ENCODE measurements at regions not wholly inside any gene's neighbourhood (a gene's known extent, or its start where the extent isn't known, plus 50 kb on each side); places are given as distances from the start of the nearest gene placed in this dataset.
"Not testable (repeated sequence)": the region's sequence is repeated elsewhere in the genome, so short reads cannot be mapped to it uniquely, and the experiment has no call there.

- ChIA-PET POLR2A (no interaction called here), CTCF (no interaction called here)
- no peak overlapping the region for H3K4me3 ChIP-seq (ENCODE audit: low read depth, low read length)
- DNase-seq (ENCODE audit: low read depth, low spot score) = no peak
- TF ChIP-seq CTCF (IDR thresholded peaks at IDR 0.05; ENCODE audit: insufficient read depth, low read length, missing control alignments) = no peak
Observed at GRCh38 chr21:32073593-32073992, 200.8 kb downstream of the HUNK start.

- DNase-seq (ENCODE audit: low read depth, low spot score) = no peak
- H3K4me3 ChIP-seq (ENCODE audit: low read depth, low read length) = no peak overlapping the region
- TF ChIP-seq CTCF (IDR thresholded peaks at IDR 0.05; ENCODE audit: insufficient read depth, low read length, missing control alignments) = no peak
- POLR2A ChIA-PET = no interaction called here
- CTCF ChIA-PET = no interaction called here
Observed at GRCh38 chr21:32073190-32073589, 200.4 kb downstream of the HUNK start.

GRCh38 chr21:32071620-32072019 lies 198.8 kb downstream of the HUNK start:
- H3K4me3 ChIP-seq (ENCODE audit: low read depth, low read length); DNase-seq (ENCODE audit: low read depth, low spot score); POLR2A ChIA-PET; CTCF ChIA-PET: not testable (repeated sequence)

GRCh38 chr21:32070676-32071330 lies 198.0 kb downstream of the HUNK start:
- ChIA-PET POLR2A (no interaction called here), CTCF (no interaction called here)
- no peak for DNase-seq (ENCODE audit: low read depth, low spot score)

DNA sequence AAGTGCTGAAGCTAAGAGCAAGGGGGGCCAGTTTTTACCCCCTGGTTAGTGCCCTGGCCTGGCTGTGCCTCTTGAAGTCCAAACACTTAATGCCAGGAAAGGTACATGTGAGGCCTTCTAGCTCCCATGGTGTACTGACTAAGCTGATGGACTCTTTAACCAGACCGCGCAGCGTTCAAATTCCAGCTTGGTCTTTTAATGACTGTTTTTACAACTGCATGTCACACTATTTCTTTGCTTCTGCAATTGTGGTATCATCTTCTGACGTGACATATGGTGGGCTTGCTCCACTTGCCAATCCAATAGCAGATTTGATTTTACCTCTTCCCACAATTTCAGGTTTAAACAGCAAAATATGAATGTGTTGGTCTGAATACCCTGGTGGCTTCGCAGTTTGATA lies 197.3 kb downstream of the HUNK start:
- CTCF ChIA-PET = no interaction called here
- no peak for DNase-seq (ENCODE audit: low read depth, low spot score)
- no peak overlapping the region for H3K4me3 ChIP-seq (ENCODE audit: low read depth, low read length)
- POLR2A ChIA-PET = no interaction called here
- TF ChIP-seq CTCF (IDR thresholded peaks at IDR 0.05; ENCODE audit: insufficient read depth, low read length, missing control alignments) = no peak

More at GRCh38 chr21:32070676-32071330, 198.0 kb downstream of the HUNK start:
- H3K4me3 ChIP-seq (ENCODE audit: low read depth, low read length) = no peak overlapping the region
- no peak for TF ChIP-seq CTCF (IDR thresholded peaks at IDR 0.05; ENCODE audit: insufficient read depth, low read length, missing control alignments)

DNA sequence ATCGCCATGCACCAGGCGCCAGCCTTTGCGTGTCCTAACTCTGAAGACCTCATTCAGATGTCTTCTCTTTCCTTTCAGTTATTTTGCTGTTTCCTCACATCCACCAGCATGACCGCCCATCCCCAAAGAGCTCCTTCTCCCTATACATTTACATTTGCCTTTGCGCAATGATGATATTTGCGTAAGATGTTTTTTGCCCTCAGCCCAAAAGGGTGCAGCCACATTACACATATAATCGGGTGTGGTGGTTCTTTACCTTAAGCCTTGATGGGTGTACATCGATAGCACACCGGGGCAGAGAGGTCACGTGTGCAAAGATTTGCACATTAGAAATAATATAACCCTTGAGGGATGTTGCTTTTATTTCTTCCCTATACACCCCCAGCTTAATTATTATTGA lies 192.8 kb downstream of the HUNK start:
- no peak for TF ChIP-seq CTCF (IDR thresholded peaks at IDR 0.05; ENCODE audit: insufficient read depth, low read length, missing control alignments)
- ChIA-PET POLR2A (no interaction called here), CTCF (no interaction called here)
- DNase-seq (ENCODE audit: low read depth, low spot score) = no peak
- H3K4me3 ChIP-seq (ENCODE audit: low read depth, low read length) = no peak overlapping the region

DNA sequence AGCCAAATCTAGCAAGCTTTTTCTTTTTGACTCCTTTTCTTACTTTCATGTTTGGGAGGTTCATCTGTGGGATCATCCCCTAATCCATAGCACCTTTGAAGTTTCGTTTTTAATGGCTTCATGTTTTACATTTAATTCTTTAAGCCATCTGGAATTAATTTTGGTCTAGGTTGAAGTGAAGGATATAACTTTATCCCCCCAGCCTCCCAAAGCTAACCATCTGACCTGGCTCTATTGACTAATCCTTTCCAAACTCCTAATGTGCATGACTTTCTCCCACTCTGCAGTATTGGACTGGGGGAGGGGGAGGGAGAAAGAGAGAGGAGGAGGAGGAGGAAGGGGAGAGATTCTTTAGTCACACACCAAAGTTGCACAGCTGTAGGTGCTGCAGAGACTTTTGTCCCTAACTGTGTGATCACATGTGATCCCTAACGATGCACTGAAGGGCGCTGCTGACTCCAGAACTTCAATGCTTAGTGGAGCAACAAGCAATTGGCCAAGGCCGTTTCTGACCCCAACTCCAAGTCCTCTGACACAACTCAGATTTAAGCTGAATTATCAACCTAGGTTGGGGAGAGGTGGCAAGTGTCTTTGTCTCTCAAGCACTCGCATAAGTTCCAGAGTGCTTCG lies 191.6 kb downstream of the HUNK start:
- no peak overlapping the region for H3K4me3 ChIP-seq (ENCODE audit: low read depth, low read length)
- DNase-seq (ENCODE audit: low read depth, low spot score) = no peak
- ChIA-PET CTCF (no interaction called here), POLR2A (no interaction called here)
- TF ChIP-seq CTCF (IDR thresholded peaks at IDR 0.05; ENCODE audit: insufficient read depth, low read length, missing control alignments) = no peak
